ENCODE measurements at regions not wholly inside any gene's neighbourhood (a gene's known extent, or its start where the extent isn't known, plus 50 kb on each side); places are given as distances from the start of the nearest gene placed in this dataset.

GRCh38 chr1:165147799-165148198 is 208.7 kb downstream of the LMX1A start:
- ATAC-seq (ENCODE audit: low read depth): no peak
- in situ Hi-C loops (cut with MboI; ENCODE audit: low sequenced_read_pairs): loop anchor here (25.0 kb wide), 1 partner anchor 440 kb away; no protein-coding TSS in a partner anchor
- H3K36me3 ChIP-seq (ENCODE audit: control insufficient read depth, insufficient read depth, low read length): no peaks in the 10 kb centered on the region
- BruUV-seq (replicated peaks): no TSS peak
- no peak overlapping the region for H3K9ac ChIP-seq (ENCODE audit: low read depth, low read length)
- H2BK20ac ChIP-seq (ENCODE audit: low read depth, low read length): no peak overlapping the region
- H2BK15ac ChIP-seq (ENCODE audit: low read depth, low read length): no peak overlapping the region
- no peak overlapping the region for H4K8ac ChIP-seq (ENCODE audit: low read depth in 2 of 2, low read length in 2 of 2)
- H2AK9ac ChIP-seq (replicated peaks; ENCODE audit: low read depth, low read length, poor library complexity): no peak overlapping the region
- H3K56ac ChIP-seq (ENCODE audit: extremely low read depth, insufficient read depth, low read length): no peak overlapping the region
- H4K20me1 ChIP-seq (ENCODE audit: insufficient read depth, low read length): no peaks in the 10 kb centered on the region
- H3K79me1 ChIP-seq (ENCODE audit: low read depth in 1 of 2, low read length in 2 of 2): no peaks in the 10 kb centered on the region
- H3K27ac ChIP-seq (ENCODE audit: insufficient read depth, low read length): no peak overlapping the region
- no peak overlapping the region for H3K14ac ChIP-seq (replicated peaks; ENCODE audit: low read depth, low read length)
- no peak overlapping the region for H2AK5ac ChIP-seq (ENCODE audit: low read depth, low read length)
- H3K4ac ChIP-seq (ENCODE audit: low read depth, low read length): no peak overlapping the region
- peak; percentile 76 for TF ChIP-seq CEBPB (IDR thresholded peaks at IDR 0.05; ENCODE audit: low read depth, low read length)
- TF ChIP-seq MAZ (IDR thresholded peaks at IDR 0.05; ENCODE audit: borderline replicate concordance, low read depth, low read length): no peak
- no peak overlapping the region for H4K91ac ChIP-seq (ENCODE audit: insufficient read depth, low read depth, low read length)
- dilution Hi-C loops (cut with HindIII; ENCODE audit: low sequenced_read_pairs, unreplicated experiment): no loop called here
- WGBS, 2 experiments (ENCODE audit: extremely low coverage in 2 of 2, insufficient read length in 1 of 2): no CpG with 5 or more reads among the region's 2 CpGs
- H3K9me3 ChIP-seq (ENCODE audit: control insufficient read depth, insufficient read depth, low read length): no peaks in the 10 kb centered on the region
- no peak overlapping the region for H2BK5ac ChIP-seq (ENCODE audit: low read depth, low read length, poor library complexity, severe bottlenecking)
- H3K9me1 ChIP-seq (ENCODE audit: insufficient read depth, low read length): no peaks in the 10 kb centered on the region
- H3K4me2 ChIP-seq (ENCODE audit: low read depth, low read length): no peak overlapping the region
- intact Hi-C loops (cut with micrococcal nuclease): loop anchor here (10.0 kb wide), 1 partner anchor 217 kb away; no protein-coding TSS in a partner anchor
- no peaks in the 10 kb centered on the region for H3K27me3 ChIP-seq (ENCODE audit: control insufficient read depth, insufficient read depth, low read length)
- no peak overlapping the region for H3K18ac ChIP-seq (ENCODE audit: low read depth, low read length)
- H2AFZ ChIP-seq (replicated peaks; ENCODE audit: low read length, poor library complexity): no peak overlapping the region
- H2BK120ac ChIP-seq (ENCODE audit: low read depth, low read length): no peak overlapping the region
- H3K4me3 ChIP-seq (ENCODE audit: insufficient read depth, low read depth, low read length): no peak overlapping the region
- no peak for DNase-seq
- no peaks in the 10 kb centered on the region for H3K4me1 ChIP-seq (ENCODE audit: control insufficient read depth, insufficient read depth, low read length)
- ChIA-PET POLR2A (ENCODE audit: unreplicated experiment) (no interaction called here), CTCF (no interaction called here)
- no peak overlapping the region for H3K23ac ChIP-seq (ENCODE audit: low read depth, low read length)
- no peak overlapping the region for H4K5ac ChIP-seq (ENCODE audit: low read depth, low read length)

Data from IMR-90 (cell line).